ENCODE measurements at regions not wholly inside any gene's neighbourhood (a gene's known extent, or its start where the extent isn't known, plus 50 kb on each side); places are given as distances from the start of the nearest gene placed in this dataset.

GRCh38 chr13:90757127-90757680, 590.3 kb upstream of the MIR17HG start:
- peaks cover 5% of the 10 kb centered on the region; the same call in 1 of the 2 replicates for H3K4me1 ChIP-seq (ENCODE audit: low read length)
- no peaks in the 10 kb centered on the region for H3K36me3 ChIP-seq (replicated peaks; ENCODE audit: low read depth, low read length)
- H3K4me3 ChIP-seq (ENCODE audit: low read length): no peak overlapping the region
- H3K9ac ChIP-seq (ENCODE audit: low read length): no peak overlapping the region
- H3K27ac ChIP-seq (ENCODE audit: low read length): no peak overlapping the region
- H3K27me3 ChIP-seq (ENCODE audit: low read depth, low read length): no peaks in the 10 kb centered on the region
- no peaks in the 10 kb centered on the region for H3K9me3 ChIP-seq (ENCODE audit: insufficient read depth, low read length)
- TF ChIP-seq, protein P1, sequence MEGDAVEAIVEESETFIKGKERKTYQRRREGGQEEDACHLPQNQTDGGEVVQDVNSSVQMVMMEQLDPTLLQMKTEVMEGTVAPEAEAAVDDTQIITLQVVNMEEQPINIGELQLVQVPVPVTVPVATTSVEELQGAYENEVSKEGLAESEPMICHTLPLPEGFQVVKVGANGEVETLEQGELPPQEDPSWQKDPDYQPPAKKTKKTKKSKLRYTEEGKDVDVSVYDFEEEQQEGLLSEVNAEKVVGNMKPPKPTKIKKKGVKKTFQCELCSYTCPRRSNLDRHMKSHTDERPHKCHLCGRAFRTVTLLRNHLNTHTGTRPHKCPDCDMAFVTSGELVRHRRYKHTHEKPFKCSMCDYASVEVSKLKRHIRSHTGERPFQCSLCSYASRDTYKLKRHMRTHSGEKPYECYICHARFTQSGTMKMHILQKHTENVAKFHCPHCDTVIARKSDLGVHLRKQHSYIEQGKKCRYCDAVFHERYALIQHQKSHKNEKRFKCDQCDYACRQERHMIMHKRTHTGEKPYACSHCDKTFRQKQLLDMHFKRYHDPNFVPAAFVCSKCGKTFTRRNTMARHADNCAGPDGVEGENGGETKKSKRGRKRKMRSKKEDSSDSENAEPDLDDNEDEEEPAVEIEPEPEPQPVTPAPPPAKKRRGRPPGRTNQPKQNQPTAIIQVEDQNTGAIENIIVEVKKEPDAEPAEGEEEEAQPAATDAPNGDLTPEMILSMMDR (IDR thresholded peaks at IDR 0.05; ENCODE audit: low read depth, low read length): no peak
- TF ChIP-seq EZH2phosphoT487 (IDR thresholded peaks at IDR 0.05; ENCODE audit: low read depth): no peak
- peak overlapping the region; percentile 18; the same call in 1 of the 2 replicates for H3K4me2 ChIP-seq (ENCODE audit: low read length)
- H3K79me2 ChIP-seq (ENCODE audit: low read length): no peaks in the 10 kb centered on the region
- no peaks in the 10 kb centered on the region for H4K20me1 ChIP-seq (ENCODE audit: insufficient read depth, low read length)
- H2AFZ ChIP-seq (ENCODE audit: low read depth, low read length): no peak overlapping the region

GRCh38 chr13:90760639-90761038, 586.8 kb upstream of the MIR17HG start:
- TF ChIP-seq, protein P1 (IDR thresholded peaks at IDR 0.05; ENCODE audit: low read depth, low read length): no peak
- no peak for TF ChIP-seq EZH2phosphoT487 (IDR thresholded peaks at IDR 0.05; ENCODE audit: low read depth)

DNA sequence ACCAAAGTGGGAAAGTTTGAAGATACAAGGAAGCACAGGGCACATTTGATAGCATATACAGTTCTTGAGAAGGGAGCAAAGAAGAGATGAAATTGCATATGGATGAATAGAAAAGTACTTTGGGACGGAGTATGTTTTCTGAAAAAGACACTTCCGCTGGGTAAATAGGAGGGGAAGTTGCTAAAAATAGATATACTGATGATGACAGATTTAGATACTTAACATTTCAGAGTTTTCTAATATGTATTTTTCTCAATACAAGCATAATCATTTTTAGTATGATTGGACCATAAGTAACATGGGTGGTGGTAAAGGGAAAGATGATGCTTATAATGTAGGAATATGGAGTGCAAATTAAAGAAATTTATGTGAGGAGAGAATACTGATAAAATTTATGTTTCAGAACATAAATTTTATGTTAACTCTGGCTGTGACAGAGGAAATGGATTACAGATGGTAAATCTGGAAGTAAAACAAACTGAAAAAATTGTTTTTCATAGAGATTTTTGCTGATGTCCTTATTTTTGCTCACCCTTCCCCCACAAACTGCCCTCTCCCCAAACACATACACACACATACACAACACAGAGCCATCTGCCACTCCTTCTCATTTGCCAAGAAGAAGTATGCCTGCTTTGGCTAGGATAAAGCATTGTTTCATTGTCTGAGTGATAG, 583.9 kb upstream of the MIR17HG start:
- no peaks in the 10 kb centered on the region for H4K20me1 ChIP-seq (ENCODE audit: insufficient read depth, low read length)
- H3K27ac ChIP-seq (ENCODE audit: low read length): no peak overlapping the region
- peaks cover 13% of the 10 kb centered on the region for H3K4me1 ChIP-seq (ENCODE audit: low read length)
- H3K4me3 ChIP-seq (ENCODE audit: low read length): no peak overlapping the region
- H3K9ac ChIP-seq (ENCODE audit: low read length): no peak overlapping the region
- TF ChIP-seq EZH2phosphoT487 (IDR thresholded peaks at IDR 0.05; ENCODE audit: low read depth): no peak
- TF ChIP-seq, protein P1 (IDR thresholded peaks at IDR 0.05; ENCODE audit: low read depth, low read length): no peak
- no peaks in the 10 kb centered on the region for H3K27me3 ChIP-seq (ENCODE audit: low read depth, low read length)
- no peak overlapping the region; the same call in 1 of the 2 replicates for H2AFZ ChIP-seq (ENCODE audit: low read depth, low read length)
- no peaks in the 10 kb centered on the region for H3K79me2 ChIP-seq (ENCODE audit: low read length)
- no peak overlapping the region for H3K4me2 ChIP-seq (ENCODE audit: low read length)
- no peaks in the 10 kb centered on the region for H3K36me3 ChIP-seq (replicated peaks; ENCODE audit: low read depth, low read length)
- H3K9me3 ChIP-seq (ENCODE audit: insufficient read depth, low read length): no peaks in the 10 kb centered on the region

More at GRCh38 chr13:90760639-90761038, 586.8 kb upstream of the MIR17HG start:
- Histone ChIP-seq H3K4me1 (ENCODE audit: low read length) (peaks cover 13% of the 10 kb centered on the region), H3K9me3 (ENCODE audit: insufficient read depth, low read length) (no peaks in the 10 kb centered on the region), H2AFZ (ENCODE audit: low read depth, low read length) (no peak overlapping the region), H3K27me3 (ENCODE audit: low read depth, low read length) (no peaks in the 10 kb centered on the region), H3K27ac (ENCODE audit: low read length) (no peak overlapping the region), H4K20me1 (ENCODE audit: insufficient read depth, low read length) (no peaks in the 10 kb centered on the region), H3K4me3 (ENCODE audit: low read length) (no peak overlapping the region), H3K79me2 (ENCODE audit: low read length) (no peaks in the 10 kb centered on the region), H3K4me2 (ENCODE audit: low read length) (no peak overlapping the region), H3K36me3 (replicated peaks; ENCODE audit: low read depth, low read length) (no peaks in the 10 kb centered on the region), H3K9ac (ENCODE audit: low read length) (no peak overlapping the region)

DNA sequence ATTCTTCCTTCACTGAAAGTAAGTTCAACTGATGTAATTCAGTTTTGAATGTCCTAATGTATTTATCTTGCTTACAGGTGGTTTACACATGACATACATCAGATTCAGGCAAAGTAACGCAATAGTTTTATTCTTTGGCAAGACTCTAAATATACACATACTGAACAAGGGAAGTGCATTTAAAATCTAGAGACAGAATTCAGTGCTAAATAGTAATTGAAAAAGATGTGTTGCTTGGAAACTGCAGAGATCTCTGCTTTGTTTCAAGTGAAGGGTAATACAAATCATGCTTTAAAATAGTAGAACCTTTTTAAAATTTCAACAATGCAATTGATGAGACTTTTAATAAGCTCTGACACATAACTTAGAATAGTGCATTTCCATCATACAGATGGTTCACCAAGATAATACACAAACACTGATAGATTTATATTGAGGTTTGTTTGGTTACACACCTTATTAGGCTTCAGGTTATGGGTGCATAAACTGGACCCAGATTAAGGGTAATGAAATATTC, 581.0 kb upstream of the MIR17HG start:
- no peak overlapping the region for H3K4me2 ChIP-seq (ENCODE audit: low read length)
- H4K20me1 ChIP-seq (ENCODE audit: insufficient read depth, low read length): no peaks in the 10 kb centered on the region
- no peaks in the 10 kb centered on the region for H3K9me3 ChIP-seq (ENCODE audit: insufficient read depth, low read length)
- peaks cover 13% of the 10 kb centered on the region for H3K4me1 ChIP-seq (ENCODE audit: low read length)
- no peak overlapping the region for H2AFZ ChIP-seq (ENCODE audit: low read depth, low read length)
- H3K79me2 ChIP-seq (ENCODE audit: low read length): no peaks in the 10 kb centered on the region
- H3K27me3 ChIP-seq (ENCODE audit: low read depth, low read length): no peaks in the 10 kb centered on the region
- H3K27ac ChIP-seq (ENCODE audit: low read length): no peak overlapping the region
- H3K36me3 ChIP-seq (replicated peaks; ENCODE audit: low read depth, low read length): no peaks in the 10 kb centered on the region
- H3K9ac ChIP-seq (ENCODE audit: low read length): no peak overlapping the region
- no peak overlapping the region for H3K4me3 ChIP-seq (ENCODE audit: low read length)
- TF ChIP-seq, protein P1 (IDR thresholded peaks at IDR 0.05; ENCODE audit: low read depth, low read length): no peak
- TF ChIP-seq EZH2phosphoT487 (IDR thresholded peaks at IDR 0.05; ENCODE audit: low read depth): no peak

Data from OCI-LY3 (cell line).